Nephron (organoid): ENCODE measurements at regions not wholly inside any gene's neighbourhood (a gene's known extent, or its start where the extent isn't known, plus 50 kb on each side); places are given as distances from the start of the nearest gene placed in this dataset.

ENCODE experiments used
- H3K27ac Mint-ChIP-seq, 3 experiments: 2 replicates each; pipeline ENCODE4 v1.8.0; 2020; ENCODE audit warnings: mixed read lengths in 3 of 3, mild to moderate bottlenecking in 2 of 3, moderate library complexity in 1 of 3
- H3K27me3 Mint-ChIP-seq: 2 replicates; pipeline ENCODE4 v1.8.0; 2021; ENCODE audit warnings: low read depth, mild to moderate bottlenecking, moderate library complexity, mixed read lengths
- H3K36me3 Mint-ChIP-seq: 2 replicates; pipeline ENCODE4 v1.8.0; 2020; ENCODE audit warnings: low read depth, mixed read lengths
- H3K4me1 Mint-ChIP-seq: 2 replicates; pipeline ENCODE4 v1.8.0; 2020; ENCODE audit warnings: mixed read lengths
- H3K4me3 Mint-ChIP-seq, 3 experiments: 2 replicates each; pipeline ENCODE4 v1.8.0; 2020; ENCODE audit warnings: mild to moderate bottlenecking in 3 of 3, mixed read lengths in 3 of 3, moderate library complexity in 2 of 3
- H3K9me3 Mint-ChIP-seq: 2 replicates; pipeline ENCODE4 v1.8.0; 2020; ENCODE audit warnings: mixed read lengths
- TF ChIP-seq, protein P1 (sequence below), 3 experiments: fragments of 200-600 bp; sonication (generic); IDR thresholded peaks; one replicate each; pipeline ENCODE4 v1.5.0; 2021; ENCODE audit warnings: antibody characterized with exemption in 3 of 3; ENCODE audit not compliant: unreplicated experiment in 3 of 3

DNA sequence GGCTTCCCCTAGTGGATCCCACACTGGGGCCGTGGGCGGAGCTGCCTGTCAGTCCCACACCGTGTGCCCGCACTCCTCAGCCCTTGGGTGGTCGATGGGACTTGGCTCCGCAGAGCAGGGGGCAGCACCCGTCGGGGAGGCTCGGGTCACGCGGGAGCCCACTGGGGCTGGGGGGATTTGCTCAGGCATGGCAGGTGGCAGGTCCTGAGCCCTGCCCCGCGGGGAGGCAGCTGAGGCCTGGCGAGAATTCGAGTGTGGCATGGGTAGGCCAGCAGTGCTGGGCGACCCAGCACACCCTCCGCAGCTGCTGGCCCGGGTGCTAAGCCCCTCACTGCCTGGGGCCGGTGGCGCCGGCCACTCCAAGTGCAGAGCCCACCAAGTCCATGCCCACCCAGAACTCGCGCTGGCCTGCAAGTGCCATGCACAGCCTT is 481.7 kb upstream of the PRR20A start:
- Mint-ChIP-seq H3K9me3 (peaks cover 11% of the 10 kb centered on the region), H3K4me1 (no peaks in the 10 kb centered on the region), H3K27me3 (no peaks in the 10 kb centered on the region), H3K36me3 (no peaks in the 10 kb centered on the region), H3K27ac (no peak overlapping the region), H3K4me3 (no peak overlapping the region)
- TF ChIP-seq, protein P1, sequence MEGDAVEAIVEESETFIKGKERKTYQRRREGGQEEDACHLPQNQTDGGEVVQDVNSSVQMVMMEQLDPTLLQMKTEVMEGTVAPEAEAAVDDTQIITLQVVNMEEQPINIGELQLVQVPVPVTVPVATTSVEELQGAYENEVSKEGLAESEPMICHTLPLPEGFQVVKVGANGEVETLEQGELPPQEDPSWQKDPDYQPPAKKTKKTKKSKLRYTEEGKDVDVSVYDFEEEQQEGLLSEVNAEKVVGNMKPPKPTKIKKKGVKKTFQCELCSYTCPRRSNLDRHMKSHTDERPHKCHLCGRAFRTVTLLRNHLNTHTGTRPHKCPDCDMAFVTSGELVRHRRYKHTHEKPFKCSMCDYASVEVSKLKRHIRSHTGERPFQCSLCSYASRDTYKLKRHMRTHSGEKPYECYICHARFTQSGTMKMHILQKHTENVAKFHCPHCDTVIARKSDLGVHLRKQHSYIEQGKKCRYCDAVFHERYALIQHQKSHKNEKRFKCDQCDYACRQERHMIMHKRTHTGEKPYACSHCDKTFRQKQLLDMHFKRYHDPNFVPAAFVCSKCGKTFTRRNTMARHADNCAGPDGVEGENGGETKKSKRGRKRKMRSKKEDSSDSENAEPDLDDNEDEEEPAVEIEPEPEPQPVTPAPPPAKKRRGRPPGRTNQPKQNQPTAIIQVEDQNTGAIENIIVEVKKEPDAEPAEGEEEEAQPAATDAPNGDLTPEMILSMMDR (IDR thresholded peaks at IDR 0.05; ENCODE audit: unreplicated experiment in 3 of 3) = no peak

DNA sequence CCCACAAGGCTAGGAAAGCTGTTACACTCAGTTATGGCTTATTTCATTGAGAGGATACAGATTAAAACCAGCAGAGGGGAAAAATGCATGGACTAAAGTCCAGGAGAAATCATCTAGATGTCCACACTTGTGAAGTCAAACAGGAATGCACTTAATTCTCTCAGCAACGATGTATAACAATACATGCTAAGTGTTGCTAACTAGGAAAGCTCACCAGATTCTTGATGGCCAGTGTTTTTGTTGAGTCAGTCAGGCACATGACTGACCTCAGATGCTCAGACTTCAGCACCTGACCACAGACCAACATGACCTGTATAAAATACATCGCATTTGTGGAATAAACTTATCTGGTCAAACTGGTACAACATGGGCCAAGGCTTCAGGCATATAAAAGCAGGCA is 470.2 kb upstream of the PRR20A start:
- Mint-ChIP-seq H3K36me3 (no peaks in the 10 kb centered on the region), H3K4me3 (no peak overlapping the region), H3K9me3 (no peaks in the 10 kb centered on the region), H3K27ac (no peak overlapping the region), H3K27me3 (no peaks in the 10 kb centered on the region), H3K4me1 (no peaks in the 10 kb centered on the region)
- TF ChIP-seq, protein P1 (IDR thresholded peaks at IDR 0.05; ENCODE audit: unreplicated experiment in 3 of 3) = no peak

DNA sequence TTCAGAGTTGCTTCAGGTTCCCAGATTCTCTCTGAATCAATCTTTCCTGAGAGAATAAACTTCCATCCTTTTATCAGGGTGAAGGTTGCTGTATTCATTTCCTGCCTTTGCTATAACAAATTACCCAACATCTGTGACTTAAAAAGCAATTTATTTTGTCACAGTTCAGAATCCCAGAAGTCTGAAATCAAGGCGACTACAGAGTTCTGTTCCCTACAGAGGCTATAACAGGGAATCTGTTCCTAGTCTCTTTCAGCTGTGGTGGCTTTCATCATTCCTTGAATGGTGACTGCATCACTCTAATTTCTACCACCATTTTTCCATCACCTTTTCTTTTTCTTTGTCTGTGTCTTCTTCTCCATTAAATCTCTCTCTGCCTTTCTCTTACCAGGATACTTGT is 459.3 kb upstream of the PRR20A start:
- Mint-ChIP-seq H3K36me3 (no peaks in the 10 kb centered on the region), H3K4me1 (no peaks in the 10 kb centered on the region), H3K27ac (no peak overlapping the region), H3K9me3 (peaks cover 12% of the 10 kb centered on the region), H3K4me3 (no peak overlapping the region), H3K27me3 (no peaks in the 10 kb centered on the region)
- TF ChIP-seq, protein P1 (IDR thresholded peaks at IDR 0.05; ENCODE audit: unreplicated experiment in 3 of 3) = no peak

DNA sequence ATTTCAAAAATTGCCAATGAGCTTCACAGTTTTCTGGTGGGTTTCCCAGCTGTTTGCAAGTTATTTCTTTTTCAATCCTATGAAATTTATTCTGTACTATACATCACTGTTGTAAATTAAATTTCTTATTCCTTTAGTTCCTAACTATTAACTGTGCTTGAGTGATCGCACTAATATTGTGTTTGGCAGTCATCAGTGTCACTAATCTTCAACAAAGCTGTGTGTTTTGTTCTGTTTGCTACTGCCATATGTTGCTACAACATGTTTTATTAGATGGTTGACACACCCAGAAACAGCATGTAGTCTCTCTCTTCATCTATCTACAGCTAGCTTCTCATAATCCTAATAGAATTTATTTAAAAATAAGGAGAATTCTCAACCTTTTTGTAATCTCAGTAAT is 453.6 kb upstream of the PRR20A start:
- no peaks in the 10 kb centered on the region for H3K27me3 Mint-ChIP-seq
- no peaks in the 10 kb centered on the region for H3K9me3 Mint-ChIP-seq
- no peaks in the 10 kb centered on the region for H3K4me1 Mint-ChIP-seq
- H3K36me3 Mint-ChIP-seq = no peaks in the 10 kb centered on the region
- no peak overlapping the region for H3K27ac Mint-ChIP-seq
- TF ChIP-seq, protein P1 (IDR thresholded peaks at IDR 0.05; ENCODE audit: unreplicated experiment in 3 of 3) = no peak
- no peak overlapping the region for H3K4me3 Mint-ChIP-seq

DNA sequence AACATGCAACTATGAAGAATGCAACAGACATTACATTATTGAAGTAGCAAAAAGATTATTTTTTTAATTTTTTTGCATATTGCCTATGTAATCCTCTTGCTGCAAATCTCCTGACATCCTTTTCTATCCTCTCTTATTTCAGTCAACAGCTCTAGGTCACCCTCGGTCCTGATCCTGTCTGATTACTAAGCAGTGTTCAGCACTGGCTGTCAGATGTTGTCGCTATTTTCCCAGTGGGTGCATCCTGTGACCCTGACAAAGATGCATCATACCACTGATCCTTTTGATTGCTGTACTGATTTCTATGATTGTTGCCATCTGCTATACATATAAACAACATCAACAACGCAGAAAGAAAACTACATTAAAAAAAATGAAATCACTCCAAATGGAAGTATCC is 443.7 kb upstream of the PRR20A start:
- no peaks in the 10 kb centered on the region for H3K4me1 Mint-ChIP-seq
- no peak overlapping the region for H3K4me3 Mint-ChIP-seq
- no peak overlapping the region for H3K27ac Mint-ChIP-seq
- H3K9me3 Mint-ChIP-seq = no peaks in the 10 kb centered on the region
- H3K27me3 Mint-ChIP-seq = no peaks in the 10 kb centered on the region
- TF ChIP-seq, protein P1 (IDR thresholded peaks at IDR 0.05; ENCODE audit: unreplicated experiment in 3 of 3) = no peak
- no peaks in the 10 kb centered on the region for H3K36me3 Mint-ChIP-seq

DNA sequence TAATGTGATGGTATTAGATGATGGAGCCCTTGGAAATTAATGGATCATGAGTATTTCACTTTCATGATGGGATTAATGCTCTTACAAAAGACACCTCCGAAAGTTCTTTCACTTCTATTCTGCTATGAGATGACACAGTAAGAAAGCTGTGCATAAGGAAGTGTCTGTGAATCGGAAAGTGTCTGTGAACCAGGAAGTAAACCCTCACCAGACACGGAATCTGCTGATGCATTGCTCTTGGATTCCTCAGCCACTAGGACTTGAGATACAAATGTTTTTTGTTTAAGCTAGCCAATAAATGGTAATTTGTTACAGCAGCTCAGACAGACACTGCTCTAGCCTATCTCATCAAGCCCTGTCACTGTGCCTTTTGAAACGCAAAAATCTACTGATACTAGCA is 440.4 kb upstream of the PRR20A start:
- H3K36me3 Mint-ChIP-seq = no peaks in the 10 kb centered on the region
- TF ChIP-seq, protein P1 (IDR thresholded peaks at IDR 0.05; ENCODE audit: unreplicated experiment in 3 of 3) = no peak
- no peaks in the 10 kb centered on the region for H3K27me3 Mint-ChIP-seq
- H3K27ac Mint-ChIP-seq = no peak overlapping the region
- H3K4me3 Mint-ChIP-seq = no peak overlapping the region
- H3K9me3 Mint-ChIP-seq = no peaks in the 10 kb centered on the region
- no peaks in the 10 kb centered on the region for H3K4me1 Mint-ChIP-seq
